HUES6 (cell line): ENCODE measurements at regions not wholly inside any gene's neighbourhood (a gene's known extent, or its start where the extent isn't known, plus 50 kb on each side); places are given as distances from the start of the nearest gene placed in this dataset.

Source experiments
- H3K27ac ChIP-seq: 2 replicates; pipeline ENCODE4 v1.7.0; 2013; ENCODE audit warnings: low read depth, mild to moderate bottlenecking, low read length, inconsistent platforms
- H3K27me3 ChIP-seq: 2 replicates; pipeline ENCODE4 v1.6.1; 2013; ENCODE audit warnings: low read length; ENCODE audit not compliant: control insufficient read depth, insufficient read depth
- H3K36me3 ChIP-seq: 2 replicates; pipeline ENCODE4 v1.6.1; 2013; ENCODE audit warnings: low read length; ENCODE audit not compliant: control insufficient read depth, insufficient read depth
- H3K4me1 ChIP-seq: 2 replicates; pipeline ENCODE4 v1.6.1; 2013; ENCODE audit warnings: low read length; ENCODE audit not compliant: control insufficient read depth, insufficient read depth
- H3K4me3 ChIP-seq: 2 replicates; pipeline ENCODE4 v1.5.1; 2013; ENCODE audit warnings: low read depth, low read length
- H3K9ac ChIP-seq: one replicate; pipeline ENCODE4 v1.6.1; 2013; ENCODE audit warnings: mild to moderate bottlenecking, low read length
- H3K9me3 ChIP-seq: 2 replicates; pipeline ENCODE4 v1.6.1; 2013; ENCODE audit warnings: low read depth, low read length; ENCODE audit not compliant: control insufficient read depth, insufficient read depth

DNA sequence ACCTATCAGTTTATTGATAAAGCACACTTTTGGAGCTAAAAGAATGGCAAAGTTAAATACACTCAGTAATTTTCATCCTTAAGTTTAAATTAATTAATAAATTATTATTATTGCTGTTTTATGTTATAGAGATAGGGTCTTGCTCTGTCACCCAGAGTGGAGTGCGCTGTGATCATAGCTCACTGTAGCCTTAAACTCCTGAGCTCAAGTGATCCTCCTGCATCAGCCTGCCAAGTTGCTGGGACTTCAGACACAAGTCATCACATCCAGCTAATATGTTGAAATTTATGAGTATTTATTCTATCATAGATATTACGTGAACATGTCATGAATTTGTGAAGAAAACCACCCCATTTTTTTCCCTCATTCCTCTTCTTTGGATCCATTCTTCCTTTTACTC, 64.2 kb downstream of the GJA1 start:
- no peaks in the 10 kb centered on the region for H3K9me3 ChIP-seq
- no peak overlapping the region for H3K27ac ChIP-seq

DNA sequence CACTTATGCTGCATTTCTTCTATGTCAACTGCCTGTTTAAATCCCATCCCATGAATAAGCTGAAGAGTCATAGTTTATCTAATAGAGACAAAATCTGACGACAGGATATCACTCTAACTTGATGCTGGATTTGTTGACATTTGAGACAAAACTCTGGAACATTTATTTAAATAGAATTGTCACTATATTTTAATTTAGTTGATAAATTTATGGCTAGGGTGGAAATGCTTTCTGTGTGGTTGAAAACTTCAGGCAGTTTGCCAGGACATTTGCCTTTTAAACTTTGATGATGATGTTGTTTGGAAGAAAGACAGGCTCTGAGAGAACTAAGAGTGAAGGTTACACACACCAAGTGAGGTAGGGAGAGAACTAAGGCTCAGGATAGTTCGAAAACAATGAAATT, 68.1 kb downstream of the GJA1 start:
- H3K27ac ChIP-seq = no peak overlapping the region
- H3K27me3 ChIP-seq = no peaks in the 10 kb centered on the region
- no peaks in the 10 kb centered on the region for H3K36me3 ChIP-seq
- H3K9me3 ChIP-seq = no peaks in the 10 kb centered on the region
- H3K9ac ChIP-seq = no peak overlapping the region
- no peaks in the 10 kb centered on the region for H3K4me1 ChIP-seq
- no peak overlapping the region for H3K4me3 ChIP-seq

More for the DNA sequence above, 64.2 kb downstream of the GJA1 start:
- no peaks in the 10 kb centered on the region for H3K27me3 ChIP-seq
- H3K9ac ChIP-seq = no peak overlapping the region
- no peaks in the 10 kb centered on the region for H3K4me1 ChIP-seq
- H3K4me3 ChIP-seq = no peak overlapping the region
- H3K36me3 ChIP-seq = no peaks in the 10 kb centered on the region

DNA sequence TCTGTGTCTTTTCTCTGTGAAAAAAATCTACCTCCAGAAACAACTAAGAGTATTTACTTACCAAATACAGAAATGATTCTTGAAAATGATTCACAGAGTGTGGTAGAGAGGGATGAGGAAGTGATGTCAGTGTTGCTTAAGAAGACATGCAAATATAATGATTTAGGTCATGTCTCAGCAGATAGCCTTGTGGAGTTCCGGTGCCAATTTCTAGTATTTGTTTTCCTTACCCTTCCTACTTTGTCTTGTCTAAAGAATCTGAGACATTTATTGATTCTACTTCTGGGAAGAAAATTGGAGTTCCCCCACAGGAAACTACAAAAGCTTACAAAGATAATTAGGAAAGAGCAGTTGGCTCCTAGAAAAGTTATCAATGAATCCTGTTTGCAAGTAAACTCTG, 68.8 kb downstream of the GJA1 start:
- no peaks in the 10 kb centered on the region for H3K4me1 ChIP-seq
- H3K4me3 ChIP-seq = no peak overlapping the region
- no peaks in the 10 kb centered on the region for H3K9me3 ChIP-seq
- H3K27ac ChIP-seq = no peak overlapping the region
- H3K36me3 ChIP-seq = no peaks in the 10 kb centered on the region
- no peak overlapping the region for H3K9ac ChIP-seq
- H3K27me3 ChIP-seq = no peaks in the 10 kb centered on the region

DNA sequence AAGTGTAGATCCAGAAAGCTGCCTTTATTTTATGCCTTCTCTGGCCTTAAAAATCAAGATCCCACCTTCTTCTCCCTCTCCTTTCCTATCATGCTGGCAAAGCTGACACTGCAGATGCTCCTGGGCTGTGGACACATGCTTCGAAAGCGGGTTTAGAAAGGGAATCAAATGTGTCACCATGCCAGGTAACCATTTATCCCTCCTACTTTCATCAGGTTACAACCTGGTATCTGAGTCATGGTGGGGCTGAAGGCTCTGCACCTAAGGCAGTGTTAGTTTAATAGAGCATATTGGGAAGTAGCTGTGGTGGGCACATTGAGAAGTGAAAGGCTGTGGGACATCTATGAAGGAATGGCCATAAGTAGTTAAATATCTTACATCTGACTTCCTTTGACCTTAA, 69.8 kb downstream of the GJA1 start:
- H3K27ac ChIP-seq = no peak overlapping the region
- H3K4me1 ChIP-seq = no peaks in the 10 kb centered on the region

DNA sequence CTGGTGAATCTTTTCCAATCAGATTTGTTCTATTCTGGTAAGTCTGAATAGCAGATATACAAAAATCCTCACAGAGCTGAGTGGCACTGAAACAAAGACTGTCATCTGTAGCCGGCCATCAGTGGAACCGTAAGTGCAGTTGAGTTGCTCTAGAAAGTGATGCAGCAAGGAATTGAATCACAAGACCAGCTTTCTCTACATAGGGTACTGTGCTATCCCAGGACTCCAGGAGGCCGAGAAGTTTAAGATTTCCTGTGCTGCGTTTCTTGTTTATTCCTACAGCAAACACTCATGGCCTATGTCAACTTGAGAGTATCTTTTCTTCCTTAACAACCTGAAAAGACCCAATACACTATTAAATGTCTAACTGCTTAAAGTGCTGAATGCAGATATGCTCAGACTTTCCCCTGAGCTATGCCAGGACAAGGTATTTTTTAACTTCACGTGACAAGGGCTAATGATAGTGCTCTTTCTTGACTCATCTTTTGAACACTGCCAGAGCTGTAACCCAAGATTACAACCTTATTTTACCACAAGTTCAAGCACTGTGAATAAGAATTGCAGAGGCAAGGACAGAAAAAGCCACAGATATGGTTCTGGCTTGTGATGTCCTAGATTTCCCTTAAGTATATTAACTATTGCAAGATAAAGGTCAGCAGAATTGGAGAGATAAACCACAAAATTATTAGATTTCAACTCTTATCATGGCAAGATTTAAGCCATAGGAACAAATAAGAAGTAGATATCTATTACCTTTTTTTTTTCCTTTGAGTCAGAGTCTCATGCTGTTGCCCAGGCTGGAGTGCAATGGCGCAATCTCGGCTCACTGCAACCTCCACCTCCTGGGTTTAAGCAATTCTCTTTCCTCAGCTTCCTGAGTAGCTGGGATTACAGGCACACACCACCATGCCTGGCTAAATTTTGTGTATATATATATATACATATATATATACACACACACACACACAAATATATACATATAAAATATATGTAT, 71.6 kb downstream of the GJA1 start:
- Histone ChIP-seq H3K4me1 (no peaks in the 10 kb centered on the region; the same call in 1 of the 2 replicates), H3K27ac (no peak overlapping the region)

More for the DNA sequence above, 69.8 kb downstream of the GJA1 start:
- Histone ChIP-seq H3K36me3 (no peaks in the 10 kb centered on the region), H3K4me3 (no peak overlapping the region), H3K27me3 (no peaks in the 10 kb centered on the region), H3K9ac (no peak overlapping the region), H3K9me3 (no peaks in the 10 kb centered on the region)

DNA sequence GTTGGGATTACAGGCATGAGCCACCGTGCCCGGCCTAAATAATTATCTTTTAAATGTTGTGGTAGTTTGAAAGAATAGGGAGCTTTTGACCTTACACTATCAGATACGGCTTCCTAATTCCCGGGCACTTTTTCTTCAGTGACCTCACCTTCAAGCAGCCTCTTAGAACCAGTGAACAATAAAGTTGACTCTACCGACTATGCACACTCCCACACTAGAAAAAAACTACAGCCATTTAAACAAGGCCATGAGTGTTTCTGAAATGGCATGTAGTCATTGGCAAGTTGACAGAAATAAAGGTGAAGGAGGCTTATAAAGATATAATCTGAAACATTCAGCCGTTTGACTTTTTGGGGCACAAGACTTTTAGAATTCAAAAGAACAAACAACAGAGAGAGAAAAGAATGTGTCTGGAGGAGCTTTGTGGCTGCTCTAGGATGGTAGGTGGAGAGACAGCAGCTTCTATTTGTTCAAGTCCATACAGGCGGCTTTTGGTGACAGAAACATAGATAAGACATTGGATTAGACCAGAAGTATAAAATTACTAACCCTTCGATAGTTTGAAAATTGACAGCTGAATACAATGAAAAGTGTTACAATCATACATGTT, 75.2 kb downstream of the GJA1 start:
- Histone ChIP-seq H3K27ac (no peak overlapping the region), H3K9ac (no peak overlapping the region)

More for the DNA sequence above, 71.6 kb downstream of the GJA1 start:
- H3K9ac ChIP-seq = no peak overlapping the region
- H3K27me3 ChIP-seq = no peaks in the 10 kb centered on the region
- no peak overlapping the region for H3K4me3 ChIP-seq
- H3K9me3 ChIP-seq = no peaks in the 10 kb centered on the region
- H3K36me3 ChIP-seq = no peaks in the 10 kb centered on the region

DNA sequence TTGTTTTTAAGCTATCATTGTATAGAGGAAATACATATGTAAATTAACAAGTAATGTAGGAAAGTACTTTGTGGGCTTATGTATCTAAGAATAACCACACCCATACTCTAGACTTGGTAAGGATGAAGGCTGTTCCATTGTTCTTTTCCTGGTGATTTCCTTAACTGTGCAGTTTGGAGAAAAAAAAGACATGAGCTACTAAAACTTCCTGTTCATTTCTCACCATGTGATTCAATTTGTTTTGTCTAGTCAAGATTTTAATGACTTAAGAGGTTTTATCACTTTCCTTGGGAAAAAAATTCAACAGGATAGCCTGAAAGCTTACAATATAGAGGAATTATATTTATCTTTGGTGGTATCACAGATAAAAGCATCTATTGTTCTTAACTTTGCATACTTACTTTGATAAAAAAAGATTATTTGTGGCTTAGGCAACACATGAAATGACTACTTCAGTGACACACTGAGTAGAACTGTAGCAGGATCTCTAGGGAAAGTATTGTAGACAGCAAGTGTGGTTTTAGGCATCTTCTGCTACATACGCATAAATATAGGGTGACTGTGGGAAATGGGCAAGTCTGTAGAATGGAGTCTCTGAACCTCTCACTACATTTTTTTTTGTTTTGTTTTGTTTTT, 80.3 kb downstream of the GJA1 start:
- no peak overlapping the region for H3K4me3 ChIP-seq
- no peak overlapping the region for H3K27ac ChIP-seq
- no peaks in the 10 kb centered on the region for H3K9me3 ChIP-seq
- peaks cover 6% of the 10 kb centered on the region for H3K4me1 ChIP-seq
- no peak overlapping the region for H3K9ac ChIP-seq
- no peaks in the 10 kb centered on the region for H3K27me3 ChIP-seq
- H3K36me3 ChIP-seq = no peaks in the 10 kb centered on the region

More for the DNA sequence above, 75.2 kb downstream of the GJA1 start:
- no peak overlapping the region for H3K4me3 ChIP-seq
- H3K4me1 ChIP-seq = no peaks in the 10 kb centered on the region; the same call in 1 of the 2 replicates
- H3K9me3 ChIP-seq = no peaks in the 10 kb centered on the region
- H3K36me3 ChIP-seq = no peaks in the 10 kb centered on the region
- H3K27me3 ChIP-seq = no peaks in the 10 kb centered on the region

DNA sequence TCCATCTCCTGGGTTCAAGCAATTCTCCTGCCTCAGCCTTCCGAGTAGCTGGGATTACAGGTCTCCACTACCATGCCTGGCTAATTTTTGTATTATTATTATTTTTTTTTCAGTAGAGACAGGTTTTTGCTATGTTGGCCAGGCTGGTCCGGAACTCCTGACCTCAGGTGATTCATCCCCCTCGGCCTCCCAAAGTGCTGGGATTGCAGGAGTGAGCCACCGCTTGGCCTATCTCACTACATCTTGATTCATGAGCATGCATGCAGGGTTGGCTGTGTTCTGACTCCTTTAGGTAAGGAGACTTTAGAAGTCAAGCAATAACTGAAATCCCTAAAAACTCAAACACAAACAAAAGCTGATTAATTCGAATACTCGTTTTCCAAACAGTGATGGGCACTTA, 80.9 kb downstream of the GJA1 start:
- no peak overlapping the region for H3K4me3 ChIP-seq
- peaks cover 12% of the 10 kb centered on the region for H3K4me1 ChIP-seq
- no peaks in the 10 kb centered on the region for H3K27me3 ChIP-seq
- H3K27ac ChIP-seq = no peak overlapping the region
- H3K9ac ChIP-seq = no peak overlapping the region
- H3K9me3 ChIP-seq = no peaks in the 10 kb centered on the region
- H3K36me3 ChIP-seq = no peaks in the 10 kb centered on the region

DNA sequence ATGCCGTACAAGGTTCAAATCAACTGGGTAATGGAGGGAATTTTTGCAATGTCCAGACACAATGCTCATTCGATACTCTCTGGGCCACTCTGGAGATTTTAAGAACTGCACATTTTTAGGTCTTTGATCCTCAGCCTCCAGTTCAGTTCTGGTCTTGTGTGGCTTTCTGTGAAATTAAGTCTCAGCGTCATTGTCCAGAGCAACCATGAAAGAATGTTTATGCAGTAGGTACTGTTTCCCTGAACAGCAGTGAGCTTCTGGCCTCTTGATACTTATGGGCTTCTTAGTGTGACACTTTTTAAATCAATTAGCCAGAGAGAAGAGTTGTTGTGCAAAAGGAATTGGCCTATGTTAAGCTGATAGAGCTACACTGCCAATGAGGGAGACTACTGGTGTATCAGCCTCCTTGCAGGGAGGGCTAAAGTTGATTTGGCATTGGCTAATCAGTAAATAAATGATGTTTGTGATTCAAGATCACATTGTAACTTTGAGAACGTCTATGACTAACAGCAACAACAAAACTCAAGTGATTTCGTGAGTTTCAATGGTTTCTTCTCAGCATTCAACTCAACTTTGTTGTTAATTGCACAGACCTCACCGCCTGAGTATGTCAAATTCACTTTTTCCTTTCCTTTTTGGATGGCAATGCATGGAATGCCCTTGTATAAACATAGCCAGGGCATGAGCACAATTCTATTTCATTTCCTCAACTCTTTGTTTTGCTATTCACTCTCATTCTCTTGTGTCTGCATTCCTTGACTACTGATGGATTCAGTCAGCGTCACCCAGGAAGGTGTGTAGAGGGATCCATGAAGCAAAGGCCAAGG, 85.1 kb downstream of the GJA1 start:
- peaks cover 26% of the 10 kb centered on the region for H3K4me1 ChIP-seq
- no peak overlapping the region for H3K9ac ChIP-seq
- no peaks in the 10 kb centered on the region for H3K27me3 ChIP-seq
- H3K27ac ChIP-seq = no peak overlapping the region
- H3K9me3 ChIP-seq = no peaks in the 10 kb centered on the region
- H3K4me3 ChIP-seq = no peak overlapping the region
- no peaks in the 10 kb centered on the region for H3K36me3 ChIP-seq

DNA sequence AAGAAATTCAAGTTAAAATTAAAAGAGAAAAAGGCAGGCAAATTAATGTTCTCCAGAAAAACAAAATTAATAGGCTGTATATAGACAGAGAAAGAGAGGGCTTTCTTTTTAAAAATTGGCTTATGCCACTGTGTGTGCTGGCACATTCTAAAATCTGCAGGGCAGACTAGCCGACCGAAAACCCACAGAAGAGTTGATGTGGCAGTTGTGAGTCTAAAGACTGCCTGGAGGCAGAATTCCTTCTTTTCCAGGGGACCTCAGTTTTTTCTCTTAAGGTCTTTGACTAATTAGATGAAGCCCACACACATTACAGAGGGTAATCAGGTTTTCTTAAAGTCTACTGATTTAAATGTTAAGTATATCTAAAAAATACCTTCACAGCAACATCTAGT, 85.7 kb downstream of the GJA1 start:
- Histone ChIP-seq H3K27me3 (no peaks in the 10 kb centered on the region), H3K27ac (no peak overlapping the region), H3K4me1 (peaks cover 29% of the 10 kb centered on the region), H3K4me3 (no peak overlapping the region), H3K36me3 (no peaks in the 10 kb centered on the region), H3K9ac (no peak overlapping the region), H3K9me3 (no peaks in the 10 kb centered on the region)
